CD4-positive, alpha-beta T cell treated with Interferon alpha-2 for 1 hour (primary cell): ENCODE measurements at regions not wholly inside any gene's neighbourhood (a gene's known extent, or its start where the extent isn't known, plus 50 kb on each side); places are given as distances from the start of the nearest gene placed in this dataset.

Experiments used
- DNase-seq, 2 donors: peaks; one replicate each; pipeline ENCODE4 v3.0.0-alpha.2; 2020 to 2022

GRCh38 chr1:173424143-173424542, 53.0 kb upstream of the PRDX6 start:
- no peak for DNase-seq

GRCh38 chr1:173424782-173425407, 52.2 kb upstream of the PRDX6 start:
- DNase-seq = no peak

- no peak for DNase-seq
Observed at GRCh38 chr1:173426057-173426456, 51.1 kb upstream of the PRDX6 start.

- DNase-seq = no peak
Observed at GRCh38 chr1:173427146-173428054, 49.7 kb upstream of the PRDX6 start.
